ENCODE measurements at regions not wholly inside any gene's neighbourhood (a gene's known extent, or its start where the extent isn't known, plus 50 kb on each side); places are given as distances from the start of the nearest gene placed in this dataset.

- DNase-seq: no peak
Measured at GRCh38 chr2:128402911-128403670, 84.4 kb upstream of the HS6ST1 start.

GRCh38 chr2:128403814-128404708, 85.4 kb upstream of the HS6ST1 start:
- DNase-seq: no peak

- no peak for DNase-seq
Measured at GRCh38 chr2:128404709-128405466, 86.2 kb upstream of the HS6ST1 start.

GRCh38 chr2:128405467-128405900, 86.8 kb upstream of the HS6ST1 start:
- DNase-seq: no peak

- DNase-seq: no peak
Measured at GRCh38 chr2:128405981-128406613, 87.4 kb upstream of the HS6ST1 start.

- no peak for DNase-seq
Measured at GRCh38 chr2:128406736-128407554, 88.3 kb upstream of the HS6ST1 start.

- no peak for DNase-seq
Measured at GRCh38 chr2:128408349-128409305, 90.0 kb upstream of the HS6ST1 start.

- DNase-seq: no peak
Measured at GRCh38 chr2:128409326-128410034, 90.8 kb upstream of the HS6ST1 start.

- DNase-seq: no peak
Measured at GRCh38 chr2:128410035-128410757, 91.5 kb upstream of the HS6ST1 start.

- DNase-seq: no peak
Measured at GRCh38 chr2:128410758-128411215, 92.1 kb upstream of the HS6ST1 start.

GRCh38 chr2:128411431-128411830, 92.8 kb upstream of the HS6ST1 start:
- DNase-seq: no peak

- no peak for DNase-seq
Measured at GRCh38 chr2:128412181-128412871, 93.7 kb upstream of the HS6ST1 start.

GRCh38 chr2:128413014-128413717, 94.5 kb upstream of the HS6ST1 start:
- no peak for DNase-seq

GRCh38 chr2:128413718-128414341, 95.2 kb upstream of the HS6ST1 start:
- DNase-seq: peak in 1 of 5 experiments; percentile 19

GRCh38 chr2:128414351-128414750, 95.7 kb upstream of the HS6ST1 start:
- DNase-seq: no peak

- no peak for DNase-seq
Measured at GRCh38 chr2:128414946-128415778, 96.5 kb upstream of the HS6ST1 start.

Data from T-helper 2 cell (primary cell).